ENCODE measurements at regions not wholly inside any gene's neighbourhood (a gene's known extent, or its start where the extent isn't known, plus 50 kb on each side); places are given as distances from the start of the nearest gene placed in this dataset.

DNA sequence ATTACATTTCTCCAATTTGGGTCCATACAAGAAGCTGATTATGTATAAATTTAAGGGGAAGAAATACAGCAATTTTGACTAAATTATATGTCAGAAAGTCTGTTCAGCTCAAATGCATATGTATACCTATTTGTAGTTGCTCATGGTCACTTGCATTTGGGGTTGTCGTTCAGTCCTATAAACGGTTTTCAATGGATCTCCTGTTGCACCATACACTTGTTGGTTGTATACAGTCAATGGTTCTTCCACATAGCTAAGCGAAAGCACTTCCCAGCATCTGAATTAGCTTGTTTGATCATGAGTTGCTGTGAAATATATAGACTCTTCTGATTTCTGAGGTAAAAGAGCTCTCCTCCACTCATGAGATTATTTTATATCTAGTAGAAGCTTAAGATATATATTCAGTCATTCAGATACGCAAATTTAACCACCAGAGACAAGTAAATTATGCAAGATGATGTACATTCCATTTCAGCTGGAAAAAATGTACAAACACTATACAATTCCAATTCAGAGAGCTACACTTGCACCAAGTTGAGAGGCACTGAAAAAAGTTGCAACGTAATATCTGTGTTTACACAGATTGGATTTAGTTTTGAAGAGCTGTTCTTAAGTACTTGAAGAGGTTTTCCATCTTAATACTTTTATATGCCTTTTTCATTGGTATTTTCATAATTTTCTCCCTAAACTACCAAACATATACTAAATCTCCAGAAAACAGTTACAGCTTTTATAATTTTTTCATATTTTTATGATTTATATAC, 64.4 kb upstream of the POU5F2 start:
- TF ChIP-seq, protein P1, sequence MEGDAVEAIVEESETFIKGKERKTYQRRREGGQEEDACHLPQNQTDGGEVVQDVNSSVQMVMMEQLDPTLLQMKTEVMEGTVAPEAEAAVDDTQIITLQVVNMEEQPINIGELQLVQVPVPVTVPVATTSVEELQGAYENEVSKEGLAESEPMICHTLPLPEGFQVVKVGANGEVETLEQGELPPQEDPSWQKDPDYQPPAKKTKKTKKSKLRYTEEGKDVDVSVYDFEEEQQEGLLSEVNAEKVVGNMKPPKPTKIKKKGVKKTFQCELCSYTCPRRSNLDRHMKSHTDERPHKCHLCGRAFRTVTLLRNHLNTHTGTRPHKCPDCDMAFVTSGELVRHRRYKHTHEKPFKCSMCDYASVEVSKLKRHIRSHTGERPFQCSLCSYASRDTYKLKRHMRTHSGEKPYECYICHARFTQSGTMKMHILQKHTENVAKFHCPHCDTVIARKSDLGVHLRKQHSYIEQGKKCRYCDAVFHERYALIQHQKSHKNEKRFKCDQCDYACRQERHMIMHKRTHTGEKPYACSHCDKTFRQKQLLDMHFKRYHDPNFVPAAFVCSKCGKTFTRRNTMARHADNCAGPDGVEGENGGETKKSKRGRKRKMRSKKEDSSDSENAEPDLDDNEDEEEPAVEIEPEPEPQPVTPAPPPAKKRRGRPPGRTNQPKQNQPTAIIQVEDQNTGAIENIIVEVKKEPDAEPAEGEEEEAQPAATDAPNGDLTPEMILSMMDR (IDR thresholded peaks at IDR 0.05; ENCODE audit: poor library complexity, severe bottlenecking), result no peak
- H3K4me1 ChIP-seq (ENCODE audit: insufficient read depth, poor library complexity, severe bottlenecking), result no peaks in the 10 kb centered on the region
- ATAC-seq (ENCODE audit: low read depth) (no peak), DNase-seq (ENCODE audit: low spot score) (no peak)
- H3K36me3 ChIP-seq (ENCODE audit: low read depth), result no peaks in the 10 kb centered on the region
- no peak overlapping the region for H3K4me3 ChIP-seq (ENCODE audit: severe bottlenecking)
- no peak overlapping the region for H3K27ac ChIP-seq (ENCODE audit: poor library complexity, severe bottlenecking)
- no peaks in the 10 kb centered on the region for H3K27me3 ChIP-seq (ENCODE audit: insufficient read depth, poor library complexity, severe bottlenecking)
- no peaks in the 10 kb centered on the region for H3K9me3 ChIP-seq (ENCODE audit: severe bottlenecking)

DNA sequence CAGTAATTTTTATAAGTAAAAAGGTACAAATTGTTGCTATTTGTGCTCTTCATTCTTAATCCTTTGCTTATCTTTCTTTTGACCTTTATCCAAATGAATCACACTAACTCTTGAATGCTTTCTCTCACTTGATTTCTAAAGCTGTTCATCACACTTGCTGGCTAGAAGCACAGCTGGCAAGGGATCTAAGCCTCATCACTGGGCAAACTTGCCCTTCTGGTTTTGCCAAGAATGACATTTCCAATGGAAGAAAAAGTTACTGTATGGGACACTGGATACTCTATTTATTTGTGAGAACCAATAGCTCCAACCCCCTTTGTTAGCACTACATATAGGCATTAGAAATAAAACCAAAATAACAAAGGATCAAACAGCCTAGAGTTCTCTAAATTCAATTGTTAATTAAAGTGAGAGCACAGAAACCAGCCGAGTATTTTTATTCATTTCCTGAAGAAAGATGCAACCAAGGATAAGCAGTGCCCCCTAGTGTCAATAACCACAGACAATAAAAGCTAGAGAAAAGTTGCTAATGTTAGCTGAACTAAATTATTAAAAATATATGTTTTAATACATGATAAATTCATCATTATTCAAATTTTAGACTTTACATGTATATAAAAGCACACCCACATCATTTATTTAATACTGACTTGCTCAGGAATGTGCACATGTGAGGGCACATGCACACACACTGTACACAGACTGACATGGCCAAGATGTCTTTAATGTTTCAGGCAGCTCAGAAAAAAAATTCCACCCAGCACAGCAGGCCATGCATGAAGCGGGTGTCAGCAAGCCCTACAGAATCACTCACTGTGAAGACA, 59.8 kb upstream of the POU5F2 start:
- TF ChIP-seq, protein P1 (IDR thresholded peaks at IDR 0.05; ENCODE audit: poor library complexity, severe bottlenecking), result peak; percentile 96
- no peak for DNase-seq (ENCODE audit: low spot score)
- no peaks in the 10 kb centered on the region for H3K4me1 ChIP-seq (ENCODE audit: insufficient read depth, poor library complexity, severe bottlenecking)
- peak; percentile 63 for ATAC-seq (ENCODE audit: low read depth)
- H3K4me3 ChIP-seq (ENCODE audit: severe bottlenecking), result no peak overlapping the region
- H3K9me3 ChIP-seq (ENCODE audit: severe bottlenecking), result no peaks in the 10 kb centered on the region
- no peak overlapping the region for H3K27ac ChIP-seq (ENCODE audit: poor library complexity, severe bottlenecking)
- H3K36me3 ChIP-seq (ENCODE audit: low read depth), result no peaks in the 10 kb centered on the region
- no peaks in the 10 kb centered on the region for H3K27me3 ChIP-seq (ENCODE audit: insufficient read depth, poor library complexity, severe bottlenecking)

DNA sequence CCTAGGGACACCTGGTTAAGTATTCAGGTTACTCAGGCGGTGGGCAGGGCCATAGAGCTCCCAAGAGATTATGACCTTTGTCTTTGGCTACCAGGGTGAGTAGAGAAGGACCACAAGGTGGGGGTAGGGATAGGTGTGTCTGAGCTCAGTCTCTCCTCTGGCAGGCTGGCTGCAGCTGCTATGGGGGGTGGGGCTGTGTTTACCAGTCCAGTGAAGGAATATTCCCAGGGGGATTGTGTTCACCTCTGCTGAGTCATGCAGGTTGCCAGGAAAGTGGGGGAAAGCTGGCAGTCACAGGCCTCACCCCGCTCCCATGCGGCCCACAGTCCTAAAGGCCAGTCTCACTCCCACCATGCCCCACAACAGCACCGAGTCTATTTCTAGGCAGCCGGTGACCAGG, 53.6 kb upstream of the POU5F2 start:
- no peaks in the 10 kb centered on the region for H3K27me3 ChIP-seq (ENCODE audit: insufficient read depth, poor library complexity, severe bottlenecking)
- H3K27ac ChIP-seq (ENCODE audit: poor library complexity, severe bottlenecking), result no peak overlapping the region
- no peaks in the 10 kb centered on the region for H3K4me1 ChIP-seq (ENCODE audit: insufficient read depth, poor library complexity, severe bottlenecking)
- DNase-seq (ENCODE audit: low spot score), result no peak
- H3K36me3 ChIP-seq (ENCODE audit: low read depth), result no peaks in the 10 kb centered on the region
- H3K9me3 ChIP-seq (ENCODE audit: severe bottlenecking), result no peaks in the 10 kb centered on the region
- no peak for ATAC-seq (ENCODE audit: low read depth)
- H3K4me3 ChIP-seq (ENCODE audit: severe bottlenecking), result no peak overlapping the region
- TF ChIP-seq, protein P1 (IDR thresholded peaks at IDR 0.05; ENCODE audit: poor library complexity, severe bottlenecking), result no peak

DNA sequence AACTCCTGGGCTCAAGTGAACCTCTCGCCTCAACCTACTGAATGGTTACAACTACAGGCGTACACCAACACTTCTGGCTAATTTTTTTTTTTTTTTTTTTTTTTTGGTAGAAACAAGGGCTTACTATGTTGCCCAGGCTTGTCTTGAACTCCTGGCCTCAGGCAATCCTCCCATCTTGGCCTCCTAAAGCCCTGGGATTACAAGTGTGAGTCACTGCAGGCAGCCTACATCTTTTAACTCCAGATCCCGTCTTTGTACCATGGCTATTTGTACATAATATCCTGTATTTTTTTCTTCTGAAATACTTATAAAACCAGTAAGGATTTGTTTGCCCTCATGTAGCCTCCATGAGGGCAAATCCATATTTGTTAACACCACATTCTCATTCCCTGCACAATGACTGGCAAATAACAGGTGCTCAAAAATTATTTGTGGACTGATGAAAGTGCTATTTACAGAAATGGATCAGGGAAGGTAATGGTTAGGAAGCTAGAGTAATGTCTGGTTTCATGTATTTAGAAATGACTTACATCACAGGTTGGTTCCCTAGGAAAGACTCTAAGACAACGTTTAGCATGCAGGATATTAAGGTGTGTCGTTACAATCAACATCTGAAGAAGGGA, 51.9 kb upstream of the POU5F2 start:
- Histone ChIP-seq H3K27me3 (ENCODE audit: insufficient read depth, poor library complexity, severe bottlenecking) (no peaks in the 10 kb centered on the region), H3K4me3 (ENCODE audit: severe bottlenecking) (no peak overlapping the region), H3K9me3 (ENCODE audit: severe bottlenecking) (no peaks in the 10 kb centered on the region), H3K27ac (ENCODE audit: poor library complexity, severe bottlenecking) (no peak overlapping the region), H3K36me3 (ENCODE audit: low read depth) (no peaks in the 10 kb centered on the region), H3K4me1 (ENCODE audit: insufficient read depth, poor library complexity, severe bottlenecking) (peaks cover 7% of the 10 kb centered on the region)
- TF ChIP-seq, protein P1 (IDR thresholded peaks at IDR 0.05; ENCODE audit: poor library complexity, severe bottlenecking), result no peak
- ATAC-seq (ENCODE audit: low read depth), result no peak
- no peak for DNase-seq (ENCODE audit: low spot score)

All from RWPE2 (cell line).